ENCODE measurements at regions not wholly inside any gene's neighbourhood (a gene's known extent, or its start where the extent isn't known, plus 50 kb on each side); places are given as distances from the start of the nearest gene placed in this dataset.

DNA sequence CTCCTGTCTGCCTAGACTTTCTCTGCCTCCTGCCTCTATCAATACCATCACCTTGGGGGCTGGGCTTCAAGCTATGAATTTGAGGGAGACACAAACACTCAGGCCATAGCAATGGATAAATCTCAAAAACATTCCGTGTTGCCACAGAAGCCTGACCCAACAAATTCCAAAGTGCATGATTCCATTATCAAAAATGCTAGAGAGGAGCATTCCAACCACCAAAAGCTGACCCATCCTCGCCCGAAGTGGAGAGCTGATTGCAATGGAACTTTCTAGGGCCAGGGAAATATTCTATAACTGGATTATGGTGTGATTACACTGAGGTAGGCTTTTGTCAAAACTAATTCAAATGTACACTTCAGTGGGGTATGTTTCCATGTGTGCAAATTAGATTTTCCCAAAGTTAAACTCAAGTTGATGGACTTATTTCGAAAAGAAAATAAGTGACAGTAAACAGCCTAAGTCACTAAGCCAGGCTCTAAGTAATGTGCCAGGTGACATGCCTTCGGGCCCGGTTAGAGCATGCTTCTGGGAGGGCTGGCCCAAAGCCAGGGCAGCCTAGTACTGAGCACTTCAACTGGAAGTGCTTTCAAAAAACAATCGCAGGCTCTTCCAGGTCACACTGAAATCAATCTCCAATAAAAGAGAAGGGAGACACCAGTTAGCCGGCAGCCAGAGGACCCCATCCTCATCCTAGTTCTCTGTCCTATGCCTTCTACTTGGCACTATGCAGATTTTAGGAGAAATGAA lies 142.3 kb downstream of the TBXT start:
- Histone ChIP-seq H3K9me3 (ENCODE audit: low read depth) (no peaks in the 10 kb centered on the region), H3K4me3 (no peak overlapping the region), H2AFZ (no peak overlapping the region), H3K4me1 (ENCODE audit: insufficient read depth) (no peaks in the 10 kb centered on the region), H3K9me2 (replicated peaks; ENCODE audit: insufficient read depth) (no peaks in the 10 kb centered on the region), H3K36me3 (replicated peaks; ENCODE audit: insufficient read depth, low read depth) (no peaks in the 10 kb centered on the region), H4K20me1 (ENCODE audit: insufficient read depth, poor library complexity, severe bottlenecking) (no peaks in the 10 kb centered on the region), H3K79me2 (no peaks in the 10 kb centered on the region), H3K27ac (no peak overlapping the region), H3K27me3 (no peaks in the 10 kb centered on the region), H3K4me2 (no peak overlapping the region)
- WGBS (ENCODE audit: low lambda C conversion rate, missing lambda C conversion rate) = 72% methylated on average over 8 of the region's 8 CpGs
- TF ChIP-seq, protein P1, sequence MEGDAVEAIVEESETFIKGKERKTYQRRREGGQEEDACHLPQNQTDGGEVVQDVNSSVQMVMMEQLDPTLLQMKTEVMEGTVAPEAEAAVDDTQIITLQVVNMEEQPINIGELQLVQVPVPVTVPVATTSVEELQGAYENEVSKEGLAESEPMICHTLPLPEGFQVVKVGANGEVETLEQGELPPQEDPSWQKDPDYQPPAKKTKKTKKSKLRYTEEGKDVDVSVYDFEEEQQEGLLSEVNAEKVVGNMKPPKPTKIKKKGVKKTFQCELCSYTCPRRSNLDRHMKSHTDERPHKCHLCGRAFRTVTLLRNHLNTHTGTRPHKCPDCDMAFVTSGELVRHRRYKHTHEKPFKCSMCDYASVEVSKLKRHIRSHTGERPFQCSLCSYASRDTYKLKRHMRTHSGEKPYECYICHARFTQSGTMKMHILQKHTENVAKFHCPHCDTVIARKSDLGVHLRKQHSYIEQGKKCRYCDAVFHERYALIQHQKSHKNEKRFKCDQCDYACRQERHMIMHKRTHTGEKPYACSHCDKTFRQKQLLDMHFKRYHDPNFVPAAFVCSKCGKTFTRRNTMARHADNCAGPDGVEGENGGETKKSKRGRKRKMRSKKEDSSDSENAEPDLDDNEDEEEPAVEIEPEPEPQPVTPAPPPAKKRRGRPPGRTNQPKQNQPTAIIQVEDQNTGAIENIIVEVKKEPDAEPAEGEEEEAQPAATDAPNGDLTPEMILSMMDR (IDR thresholded peaks at IDR 0.05; ENCODE audit: poor library complexity) = no peak
- no peak for TF ChIP-seq EZH2phosphoT487 (IDR thresholded peaks at IDR 0.05; ENCODE audit: low read depth, severe bottlenecking, unreplicated experiment)
- TF ChIP-seq EZH2 (IDR thresholded peaks at IDR 0.05; ENCODE audit: borderline replicate concordance) = no peak
- no peak for DNase-seq (ENCODE audit: low spot score)

DNA sequence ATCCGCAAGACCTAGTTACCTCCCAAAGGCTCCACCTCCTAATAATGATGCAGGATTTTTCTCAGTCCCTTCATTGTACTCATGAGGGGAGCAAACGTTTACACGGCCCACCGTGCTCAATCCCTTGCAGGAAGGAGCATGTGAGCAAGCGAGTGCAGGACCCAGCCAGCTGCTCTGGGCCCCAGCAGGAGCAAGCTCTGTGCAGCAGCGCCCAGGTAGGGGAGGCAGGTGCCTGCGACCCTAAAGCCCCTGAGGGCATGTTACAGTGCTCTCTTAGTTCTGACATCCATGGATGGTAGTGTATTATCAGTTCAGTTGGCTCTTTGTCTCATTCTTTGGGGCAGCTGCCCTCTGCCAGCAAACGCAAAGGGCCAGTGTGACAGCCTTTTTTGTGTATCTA lies 143.4 kb downstream of the TBXT start:
- no peaks in the 10 kb centered on the region for H3K36me3 ChIP-seq (replicated peaks; ENCODE audit: insufficient read depth, low read depth)
- TF ChIP-seq, protein P1 (IDR thresholded peaks at IDR 0.05; ENCODE audit: poor library complexity) = no peak
- TF ChIP-seq EZH2phosphoT487 (IDR thresholded peaks at IDR 0.05; ENCODE audit: low read depth, severe bottlenecking, unreplicated experiment) = no peak
- no peak for TF ChIP-seq EZH2 (IDR thresholded peaks at IDR 0.05; ENCODE audit: borderline replicate concordance)
- DNase-seq (ENCODE audit: low spot score) = no peak
- no peaks in the 10 kb centered on the region for H3K4me1 ChIP-seq (ENCODE audit: insufficient read depth)
- no peaks in the 10 kb centered on the region for H4K20me1 ChIP-seq (ENCODE audit: insufficient read depth, poor library complexity, severe bottlenecking)
- H3K4me3 ChIP-seq = no peak overlapping the region
- no peak overlapping the region for H2AFZ ChIP-seq
- no peak overlapping the region for H3K4me2 ChIP-seq
- H3K9me2 ChIP-seq (replicated peaks; ENCODE audit: insufficient read depth) = no peaks in the 10 kb centered on the region
- 86% methylated on average over 8 of the region's 8 CpGs for WGBS (ENCODE audit: low lambda C conversion rate, missing lambda C conversion rate)
- no peaks in the 10 kb centered on the region for H3K79me2 ChIP-seq
- no peaks in the 10 kb centered on the region for H3K9me3 ChIP-seq (ENCODE audit: low read depth)
- no peaks in the 10 kb centered on the region for H3K27me3 ChIP-seq
- no peak overlapping the region for H3K27ac ChIP-seq

GRCh38 chr6:166023273-166023989 lies 144.2 kb downstream of the TBXT start:
- 89% methylated on average over 5 of the region's 5 CpGs for WGBS (ENCODE audit: low lambda C conversion rate, missing lambda C conversion rate)
- no peak overlapping the region for H3K4me2 ChIP-seq
- no peaks in the 10 kb centered on the region for H3K9me3 ChIP-seq (ENCODE audit: low read depth)

More at GRCh38 chr6:166023273-166023989, 144.2 kb downstream of the TBXT start:
- TF ChIP-seq EZH2 (IDR thresholded peaks at IDR 0.05; ENCODE audit: borderline replicate concordance) (no peak), EZH2phosphoT487 (IDR thresholded peaks at IDR 0.05; ENCODE audit: low read depth, severe bottlenecking, unreplicated experiment) (no peak)
- TF ChIP-seq, protein P1 (IDR thresholded peaks at IDR 0.05; ENCODE audit: poor library complexity) = no peak
- Histone ChIP-seq H4K20me1 (ENCODE audit: insufficient read depth, poor library complexity, severe bottlenecking) (no peaks in the 10 kb centered on the region), H3K79me2 (no peaks in the 10 kb centered on the region), H3K9me2 (replicated peaks; ENCODE audit: insufficient read depth) (no peaks in the 10 kb centered on the region), H3K4me3 (no peak overlapping the region), H3K36me3 (replicated peaks; ENCODE audit: insufficient read depth, low read depth) (no peaks in the 10 kb centered on the region), H3K4me1 (ENCODE audit: insufficient read depth) (no peaks in the 10 kb centered on the region), H3K27ac (no peak overlapping the region), H3K27me3 (no peaks in the 10 kb centered on the region), H2AFZ (no peak overlapping the region)
- DNase-seq (ENCODE audit: low spot score) = no peak

Measured in hepatocyte (in vitro differentiated cells).